NCI-H345 treated with DMSO at 0.1 percent for 48 hours (cell line): ENCODE measurements at regions not wholly inside any gene's neighbourhood (a gene's known extent, or its start where the extent isn't known, plus 50 kb on each side); places are given as distances from the start of the nearest gene placed in this dataset.

Source experiments
- DNase-seq: peaks from one replicate; lab custom pipeline; 2025; ENCODE audit not compliant: unreplicated experiment; lab: John Stamatoyannopoulos, UW

- DNase-seq: no peak
Measured at GRCh38 chr15:86021281-86022264, 58.1 kb upstream of the AGBL1 start.

- DNase-seq: no peak
Measured at GRCh38 chr15:86028961-86029360, 50.7 kb upstream of the AGBL1 start.
